HG02571 (cell line): ENCODE measurements at regions not wholly inside any gene's neighbourhood (a gene's known extent, or its start where the extent isn't known, plus 50 kb on each side); places are given as distances from the start of the nearest gene placed in this dataset.

Experiments
- ATAC-seq: cut with Tn5 transposase; IDR thresholded peaks from one replicate; pipeline ENCODE4 v1.9.1; 2021; ENCODE audit warnings: mild to moderate bottlenecking, moderate library complexity; ENCODE audit not compliant: unreplicated experiment

GRCh38 chr17:70774339-70775117 is 605.2 kb downstream of the KCNJ2 start:
- no peak for ATAC-seq

- no peak for ATAC-seq
Observed at GRCh38 chr17:70775679-70776078, 606.3 kb downstream of the KCNJ2 start.

GRCh38 chr17:70776441-70776840 is 607.1 kb downstream of the KCNJ2 start:
- no peak for ATAC-seq

GRCh38 chr17:70780031-70780430 is 610.7 kb downstream of the KCNJ2 start:
- no peak for ATAC-seq

- no peak for ATAC-seq
Observed at GRCh38 chr17:70786081-70786480, 616.7 kb downstream of the KCNJ2 start.

GRCh38 chr17:70787721-70788300 is 618.5 kb downstream of the KCNJ2 start:
- no peak for ATAC-seq

GRCh38 chr17:70791748-70792443 is 622.6 kb downstream of the KCNJ2 start:
- ATAC-seq, result no peak

- ATAC-seq, result no peak
Observed at GRCh38 chr17:70794738-70795137, 625.4 kb downstream of the KCNJ2 start.

- no peak for ATAC-seq
Observed at GRCh38 chr17:70795620-70796019, 626.3 kb downstream of the KCNJ2 start.

- ATAC-seq, result no peak
Observed at GRCh38 chr17:70796757-70797156, 627.4 kb downstream of the KCNJ2 start.

- no peak for ATAC-seq
Observed at GRCh38 chr17:70797166-70797565, 627.8 kb downstream of the KCNJ2 start.

GRCh38 chr17:70804161-70804560 is 634.8 kb downstream of the KCNJ2 start:
- ATAC-seq, result no peak

GRCh38 chr17:70808596-70808995 is 639.3 kb downstream of the KCNJ2 start:
- ATAC-seq, result no peak

- no peak for ATAC-seq
Observed at GRCh38 chr17:70810609-70811008, 641.3 kb downstream of the KCNJ2 start.

GRCh38 chr17:70813355-70813930 is 644.1 kb downstream of the KCNJ2 start:
- ATAC-seq, result no peak

GRCh38 chr17:70819183-70819582 is 649.9 kb downstream of the KCNJ2 start:
- ATAC-seq, result no peak

GRCh38 chr17:70820276-70820675 is 650.9 kb downstream of the KCNJ2 start:
- no peak for ATAC-seq

- ATAC-seq, result no peak
Observed at GRCh38 chr17:70825321-70826125, 656.2 kb downstream of the KCNJ2 start.

GRCh38 chr17:70829876-70830275 is 660.5 kb downstream of the KCNJ2 start:
- no peak for ATAC-seq

- ATAC-seq, result no peak
Observed at GRCh38 chr17:70834039-70834438, 664.7 kb downstream of the KCNJ2 start.

- no peak for ATAC-seq
Observed at GRCh38 chr17:70848785-70849184, 679.5 kb downstream of the KCNJ2 start.
